ENCODE measurements at regions not wholly inside any gene's neighbourhood (a gene's known extent, or its start where the extent isn't known, plus 50 kb on each side); places are given as distances from the start of the nearest gene placed in this dataset.

- Histone ChIP-seq H3K9me3 (ENCODE audit: control insufficient read depth, low read depth, low read length) (no peaks in the 10 kb centered on the region), H2AK5ac (ENCODE audit: insufficient read length, low read length) (no peak overlapping the region), H2BK15ac (ENCODE audit: low read depth, low read length) (no peak overlapping the region), H2BK120ac (ENCODE audit: low read depth, low read length, poor library complexity, severe bottlenecking) (no peak overlapping the region), H4K20me1 (ENCODE audit: control insufficient read depth, insufficient read depth, insufficient read length) (no peaks in the 10 kb centered on the region), H2BK20ac (ENCODE audit: low read depth, low read length, poor library complexity, severe bottlenecking) (no peak overlapping the region), H3K23me2 (ENCODE audit: insufficient read length, low read depth, low read length, poor library complexity, severe bottlenecking) (no peaks in the 10 kb centered on the region), H2AFZ (ENCODE audit: low read length) (no peak overlapping the region), H3K14ac (ENCODE audit: insufficient read depth, low read length) (no peak overlapping the region), H3K4ac (ENCODE audit: low read depth, low read length) (no peak overlapping the region), H3K27ac (ENCODE audit: insufficient read length, low read depth, low read length) (no peak overlapping the region), H3K79me2 (ENCODE audit: insufficient read depth, low read length) (no peaks in the 10 kb centered on the region), H3K27me3 (ENCODE audit: insufficient read depth, low read length) (no peaks in the 10 kb centered on the region), H4K8ac (replicated peaks; ENCODE audit: insufficient read length, low read depth, low read length) (no peak overlapping the region), H3K79me1 (ENCODE audit: insufficient read depth, low read depth, low read length, poor library complexity, severe bottlenecking) (no peaks in the 10 kb centered on the region), H3K4me1 (ENCODE audit: insufficient read depth, low read length) (no peaks in the 10 kb centered on the region), H4K5ac (ENCODE audit: insufficient read length, low read depth, low read length) (no peak overlapping the region), H3K56ac (ENCODE audit: insufficient read length, low read depth, low read length) (no peak overlapping the region), H3K4me2 (ENCODE audit: insufficient read depth, insufficient read length, low read length) (no peak overlapping the region), H4K91ac (ENCODE audit: insufficient read length, low read depth, low read length) (no peak overlapping the region), H3K18ac (ENCODE audit: insufficient read length, low read depth, low read length) (no peak overlapping the region), H3T11ph (ENCODE audit: low read length) (no peak overlapping the region), H2BK5ac (ENCODE audit: insufficient read length, low read length) (no peak overlapping the region), H2BK12ac (ENCODE audit: insufficient read length, low read depth, low read length) (no peak overlapping the region), H3K23ac (ENCODE audit: insufficient read length, low read depth, low read length) (no peak overlapping the region), H3K9ac (ENCODE audit: extremely low read depth, insufficient read length, low read length) (no peak overlapping the region)
- no peak overlapping the region for H3K4me3 Mint-ChIP-seq
- H3K27ac Mint-ChIP-seq = no peak overlapping the region
- WGBS (ENCODE audit: extremely low coverage, insufficient read length, low lambda C conversion rate) = no CpG with 5 or more reads among the region's 3 CpGs
- peaks cover 0 to 3% of the 10 kb centered on the region in 2 experiments; a peak in 1 of 4 replicates for H3K4me1 Mint-ChIP-seq
- H3K27me3 Mint-ChIP-seq (ENCODE audit: low read depth) = no peaks in the 10 kb centered on the region; the same call in 1 of the 2 replicates
- H3K9me3 Mint-ChIP-seq = peaks cover 3 to 8% of the 10 kb centered on the region in 2 experiments; a peak in 3 of 5 replicates
- no peak for TF ChIP-seq CTCF (conservative IDR thresholded peaks at IDR 0.05)
- peaks cover 0 to 8% (median 0%) of the 10 kb centered on the region in 3 experiments; a peak in 2 of 7 replicates for H3K36me3 Mint-ChIP-seq (ENCODE audit: insufficient read depth in 1 of 3, low read depth in 3 of 3)
- DNase-seq = no peak
These were observed 1177.3 kb upstream of the NUDT12 start for GRCh38 chr5:104739905-104740304.
